ENCODE measurements at regions not wholly inside any gene's neighbourhood (a gene's known extent, or its start where the extent isn't known, plus 50 kb on each side); places are given as distances from the start of the nearest gene placed in this dataset.

DNA sequence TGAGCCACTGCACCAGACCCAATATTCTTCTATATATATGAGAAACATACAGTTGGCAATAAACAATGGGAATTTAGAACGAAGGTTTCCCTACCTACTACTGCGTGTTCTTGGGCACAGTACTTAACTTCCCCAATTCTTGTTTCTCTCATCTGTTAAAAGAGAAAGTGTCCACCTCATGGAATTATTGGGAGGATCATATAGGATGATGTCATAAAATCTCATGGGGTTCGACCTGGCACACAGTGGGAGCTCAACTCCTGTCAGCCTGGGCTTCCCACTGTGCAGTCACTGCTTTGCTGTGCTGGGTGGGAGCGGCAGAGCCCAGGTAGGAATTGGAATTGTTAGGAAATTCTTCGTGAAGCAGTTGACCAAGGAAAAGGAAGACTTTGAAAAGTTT is 203.3 kb downstream of the SH3BP4 start:
- peaks cover 4% of the 10 kb centered on the region for H3K9me3 Mint-ChIP-seq (ENCODE audit: low read depth)
- DNase-seq (ENCODE audit: low spot score, unreplicated experiment), result no peak
- no peak overlapping the region for H3K27ac Mint-ChIP-seq
- H3K4me3 Mint-ChIP-seq (ENCODE audit: low read depth), result no peak overlapping the region
- H3K27me3 Mint-ChIP-seq, result peaks cover 10% of the 10 kb centered on the region
- TF ChIP-seq, protein P1, sequence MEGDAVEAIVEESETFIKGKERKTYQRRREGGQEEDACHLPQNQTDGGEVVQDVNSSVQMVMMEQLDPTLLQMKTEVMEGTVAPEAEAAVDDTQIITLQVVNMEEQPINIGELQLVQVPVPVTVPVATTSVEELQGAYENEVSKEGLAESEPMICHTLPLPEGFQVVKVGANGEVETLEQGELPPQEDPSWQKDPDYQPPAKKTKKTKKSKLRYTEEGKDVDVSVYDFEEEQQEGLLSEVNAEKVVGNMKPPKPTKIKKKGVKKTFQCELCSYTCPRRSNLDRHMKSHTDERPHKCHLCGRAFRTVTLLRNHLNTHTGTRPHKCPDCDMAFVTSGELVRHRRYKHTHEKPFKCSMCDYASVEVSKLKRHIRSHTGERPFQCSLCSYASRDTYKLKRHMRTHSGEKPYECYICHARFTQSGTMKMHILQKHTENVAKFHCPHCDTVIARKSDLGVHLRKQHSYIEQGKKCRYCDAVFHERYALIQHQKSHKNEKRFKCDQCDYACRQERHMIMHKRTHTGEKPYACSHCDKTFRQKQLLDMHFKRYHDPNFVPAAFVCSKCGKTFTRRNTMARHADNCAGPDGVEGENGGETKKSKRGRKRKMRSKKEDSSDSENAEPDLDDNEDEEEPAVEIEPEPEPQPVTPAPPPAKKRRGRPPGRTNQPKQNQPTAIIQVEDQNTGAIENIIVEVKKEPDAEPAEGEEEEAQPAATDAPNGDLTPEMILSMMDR (IDR thresholded peaks at IDR 0.05; ENCODE audit: unreplicated experiment), result no peak
- H3K4me1 Mint-ChIP-seq (ENCODE audit: low read depth), result peaks cover 2% of the 10 kb centered on the region
- H3K36me3 Mint-ChIP-seq (ENCODE audit: insufficient read depth), result no peaks in the 10 kb centered on the region

DNA sequence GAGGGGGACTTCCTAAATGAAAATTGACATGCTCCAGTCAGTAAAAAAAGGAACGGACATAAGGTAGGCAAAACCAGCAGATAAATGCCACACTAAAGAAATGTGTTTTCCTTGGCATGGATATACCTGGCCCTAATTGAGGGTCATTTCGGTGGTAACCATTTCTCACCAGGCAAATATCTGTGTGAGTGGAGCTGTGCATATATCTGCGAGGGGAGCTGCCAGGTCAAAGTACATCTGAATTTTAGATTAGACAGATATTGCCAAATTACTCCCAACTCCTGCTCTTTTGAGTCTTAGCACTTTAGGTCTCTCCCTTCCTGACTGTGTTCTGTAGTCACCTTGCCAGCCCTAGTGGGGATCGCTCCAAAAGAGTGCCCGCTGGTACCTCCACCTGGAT is 204.2 kb downstream of the SH3BP4 start:
- Mint-ChIP-seq H3K9me3 (ENCODE audit: low read depth) (peaks cover 4% of the 10 kb centered on the region), H3K4me1 (ENCODE audit: low read depth) (peaks cover 2% of the 10 kb centered on the region), H3K27ac (no peak overlapping the region), H3K36me3 (ENCODE audit: insufficient read depth) (no peaks in the 10 kb centered on the region), H3K27me3 (peaks cover 10% of the 10 kb centered on the region), H3K4me3 (ENCODE audit: low read depth) (no peak overlapping the region)
- TF ChIP-seq, protein P1 (IDR thresholded peaks at IDR 0.05; ENCODE audit: unreplicated experiment), result no peak
- no peak for DNase-seq (ENCODE audit: low spot score, unreplicated experiment)

- no peak for DNase-seq (ENCODE audit: low spot score, unreplicated experiment)
- peaks cover 9% of the 10 kb centered on the region for H3K9me3 Mint-ChIP-seq (ENCODE audit: low read depth)
- no peak overlapping the region for H3K27ac Mint-ChIP-seq
- H3K4me3 Mint-ChIP-seq (ENCODE audit: low read depth), result no peak overlapping the region
- H3K36me3 Mint-ChIP-seq (ENCODE audit: insufficient read depth), result no peaks in the 10 kb centered on the region
- TF ChIP-seq, protein P1 (IDR thresholded peaks at IDR 0.05; ENCODE audit: unreplicated experiment), result no peak
- peaks cover 12% of the 10 kb centered on the region for H3K27me3 Mint-ChIP-seq
- peaks cover 2% of the 10 kb centered on the region for H3K4me1 Mint-ChIP-seq (ENCODE audit: low read depth)
These were observed 206.1 kb downstream of the SH3BP4 start for GRCh38 chr2:235157746-235158482.

DNA sequence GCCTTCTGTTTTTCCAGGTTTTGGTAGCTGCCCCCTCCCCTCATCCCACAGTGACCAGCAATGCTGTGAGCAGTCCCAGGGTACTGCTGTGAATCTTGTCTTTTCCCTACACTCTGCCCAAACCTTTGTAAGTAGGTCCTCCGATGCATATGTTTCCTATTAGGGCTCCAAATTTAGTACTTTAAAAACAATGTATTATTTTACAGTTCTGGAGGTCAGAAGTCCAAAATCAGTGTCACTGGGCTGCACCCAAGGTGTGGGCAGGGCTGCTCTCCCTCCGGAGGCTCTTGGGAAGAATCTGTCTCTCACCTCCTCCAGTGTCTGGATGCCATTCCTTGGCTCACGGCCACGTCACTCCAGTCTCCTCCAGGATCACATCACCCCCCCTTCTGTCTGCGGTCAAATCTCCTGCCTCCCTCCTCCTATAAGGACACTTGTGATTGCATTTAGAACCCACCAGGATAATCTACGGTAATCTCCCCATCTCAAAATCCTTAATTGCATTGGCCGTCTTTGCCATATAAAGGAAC is 208.5 kb downstream of the SH3BP4 start:
- Mint-ChIP-seq H3K27me3 (peaks cover 16% of the 10 kb centered on the region), H3K27ac (no peak overlapping the region)
- TF ChIP-seq, protein P1 (IDR thresholded peaks at IDR 0.05; ENCODE audit: unreplicated experiment), result no peak

DNA sequence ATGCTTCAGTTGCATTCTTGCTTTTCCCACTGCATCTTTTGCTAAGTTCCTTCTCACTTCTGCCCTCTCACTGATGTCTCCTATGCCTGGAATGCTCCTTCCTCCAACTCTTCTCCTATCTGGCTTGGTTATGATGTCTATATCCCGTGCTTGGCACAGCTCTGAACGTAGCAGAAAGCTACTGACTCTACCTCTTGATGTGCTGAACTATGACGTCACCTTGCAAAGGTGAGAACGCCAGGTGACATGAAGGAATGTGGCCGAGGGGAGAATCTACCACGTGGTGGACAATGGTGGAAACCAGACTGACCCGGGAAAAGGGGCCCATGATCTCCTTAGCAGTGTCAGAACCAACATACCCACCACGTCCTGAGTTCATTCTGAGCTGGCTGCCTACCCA is 209.7 kb downstream of the SH3BP4 start:
- Mint-ChIP-seq H3K27ac (no peak overlapping the region), H3K4me3 (ENCODE audit: low read depth) (no peak overlapping the region)
- TF ChIP-seq, protein P1 (IDR thresholded peaks at IDR 0.05; ENCODE audit: unreplicated experiment), result no peak

More for the DNA sequence above, 208.5 kb downstream of the SH3BP4 start:
- DNase-seq (ENCODE audit: low spot score, unreplicated experiment), result no peak
- Mint-ChIP-seq H3K4me3 (ENCODE audit: low read depth) (no peak overlapping the region), H3K4me1 (ENCODE audit: low read depth) (peaks cover 2% of the 10 kb centered on the region), H3K36me3 (ENCODE audit: insufficient read depth) (no peaks in the 10 kb centered on the region), H3K9me3 (ENCODE audit: low read depth) (peaks cover 6% of the 10 kb centered on the region)

More for the DNA sequence above, 209.7 kb downstream of the SH3BP4 start:
- DNase-seq (ENCODE audit: low spot score, unreplicated experiment), result no peak
- Mint-ChIP-seq H3K27me3 (peaks cover 16% of the 10 kb centered on the region), H3K9me3 (ENCODE audit: low read depth) (peaks cover 6% of the 10 kb centered on the region), H3K4me1 (ENCODE audit: low read depth) (no peaks in the 10 kb centered on the region), H3K36me3 (ENCODE audit: insufficient read depth) (no peaks in the 10 kb centered on the region)
